Brain microvascular endothelial cell (primary cell): ENCODE measurements at regions not wholly inside any gene's neighbourhood (a gene's known extent, or its start where the extent isn't known, plus 50 kb on each side); places are given as distances from the start of the nearest gene placed in this dataset.

Source experiments
- DNase-seq: peaks from one replicate; pipeline ENCODE4 v3.0.0-alpha.2; 2020
- H3K27ac ChIP-seq: fragments of 250-450 bp; sonication (Bioruptor Pico); 2 replicates; pipeline ENCODE4 v1.5.1; 2020; ENCODE audit warnings: mild to moderate bottlenecking, moderate library complexity
- H3K27me3 ChIP-seq: fragments of 250-450 bp; sonication (Bioruptor Pico); replicated peaks from 2 replicates; pipeline ENCODE4 v1.5.1; 2020; ENCODE audit warnings: mild to moderate bottlenecking
- H3K36me3 ChIP-seq: fragments of 250-450 bp; sonication (Bioruptor Pico); replicated peaks from 2 replicates; pipeline ENCODE4 v1.5.1; 2020; ENCODE audit warnings: mild to moderate bottlenecking
- H3K4me3 ChIP-seq: 2 replicates; pipeline ENCODE4 v1.5.1; 2011; ENCODE audit warnings: low read depth, mild to moderate bottlenecking, control low read depth, low read length, moderate library complexity
- in situ Hi-C: cut with HindIII; loops from 2 replicates; pipeline ENCODE4 v1.10.0; 2017; ENCODE audit warnings: low sequenced_read_pairs, low pct_ligation_motif_present
- TF ChIP-seq, protein P1 (sequence below): IDR thresholded peaks from 2 replicates; pipeline ENCODE4 v1.5.1; 2011; ENCODE audit warnings: low read depth, mild to moderate bottlenecking, moderate library complexity, low read length, control low read depth, inconsistent platforms; ENCODE audit errors: missing control alignments

DNA sequence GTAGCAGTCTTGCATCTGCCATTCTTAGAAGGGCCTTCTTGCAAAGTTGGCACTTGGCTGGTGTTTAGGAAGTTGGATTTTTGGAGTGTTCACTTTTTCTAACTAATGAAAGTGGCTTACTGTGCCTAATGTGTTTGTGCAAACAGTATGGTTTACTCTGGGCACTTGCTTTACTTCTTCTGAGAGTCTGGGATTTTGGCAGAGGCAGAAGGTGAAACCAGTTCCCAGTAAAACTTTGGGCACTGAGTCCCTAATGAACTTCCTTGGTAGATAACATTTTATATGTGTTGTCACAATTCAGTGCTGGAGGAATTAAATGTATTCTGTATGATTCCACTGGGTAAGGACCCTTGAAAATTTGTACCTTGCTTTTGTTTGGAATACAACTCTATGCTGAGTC is 155.7 kb downstream of the FAM170A start:
- TF ChIP-seq, protein P1, sequence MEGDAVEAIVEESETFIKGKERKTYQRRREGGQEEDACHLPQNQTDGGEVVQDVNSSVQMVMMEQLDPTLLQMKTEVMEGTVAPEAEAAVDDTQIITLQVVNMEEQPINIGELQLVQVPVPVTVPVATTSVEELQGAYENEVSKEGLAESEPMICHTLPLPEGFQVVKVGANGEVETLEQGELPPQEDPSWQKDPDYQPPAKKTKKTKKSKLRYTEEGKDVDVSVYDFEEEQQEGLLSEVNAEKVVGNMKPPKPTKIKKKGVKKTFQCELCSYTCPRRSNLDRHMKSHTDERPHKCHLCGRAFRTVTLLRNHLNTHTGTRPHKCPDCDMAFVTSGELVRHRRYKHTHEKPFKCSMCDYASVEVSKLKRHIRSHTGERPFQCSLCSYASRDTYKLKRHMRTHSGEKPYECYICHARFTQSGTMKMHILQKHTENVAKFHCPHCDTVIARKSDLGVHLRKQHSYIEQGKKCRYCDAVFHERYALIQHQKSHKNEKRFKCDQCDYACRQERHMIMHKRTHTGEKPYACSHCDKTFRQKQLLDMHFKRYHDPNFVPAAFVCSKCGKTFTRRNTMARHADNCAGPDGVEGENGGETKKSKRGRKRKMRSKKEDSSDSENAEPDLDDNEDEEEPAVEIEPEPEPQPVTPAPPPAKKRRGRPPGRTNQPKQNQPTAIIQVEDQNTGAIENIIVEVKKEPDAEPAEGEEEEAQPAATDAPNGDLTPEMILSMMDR, result no peak
- H3K27me3 ChIP-seq, result no peaks in the 10 kb centered on the region
- no peaks in the 10 kb centered on the region for H3K36me3 ChIP-seq
- no peak overlapping the region for H3K27ac ChIP-seq
- no peak overlapping the region for H3K4me3 ChIP-seq
- in situ Hi-C loops, result no loop called here
- DNase-seq, result no peak

GRCh38 chr5:119789406-119790117 is 160.2 kb downstream of the FAM170A start:
- Histone ChIP-seq H3K4me3 (no peak overlapping the region), H3K27me3 (no peaks in the 10 kb centered on the region), H3K27ac (no peak overlapping the region), H3K36me3 (no peaks in the 10 kb centered on the region)
- DNase-seq, result no peak
- in situ Hi-C loops, result no loop called here
- TF ChIP-seq, protein P1, result no peak

DNA sequence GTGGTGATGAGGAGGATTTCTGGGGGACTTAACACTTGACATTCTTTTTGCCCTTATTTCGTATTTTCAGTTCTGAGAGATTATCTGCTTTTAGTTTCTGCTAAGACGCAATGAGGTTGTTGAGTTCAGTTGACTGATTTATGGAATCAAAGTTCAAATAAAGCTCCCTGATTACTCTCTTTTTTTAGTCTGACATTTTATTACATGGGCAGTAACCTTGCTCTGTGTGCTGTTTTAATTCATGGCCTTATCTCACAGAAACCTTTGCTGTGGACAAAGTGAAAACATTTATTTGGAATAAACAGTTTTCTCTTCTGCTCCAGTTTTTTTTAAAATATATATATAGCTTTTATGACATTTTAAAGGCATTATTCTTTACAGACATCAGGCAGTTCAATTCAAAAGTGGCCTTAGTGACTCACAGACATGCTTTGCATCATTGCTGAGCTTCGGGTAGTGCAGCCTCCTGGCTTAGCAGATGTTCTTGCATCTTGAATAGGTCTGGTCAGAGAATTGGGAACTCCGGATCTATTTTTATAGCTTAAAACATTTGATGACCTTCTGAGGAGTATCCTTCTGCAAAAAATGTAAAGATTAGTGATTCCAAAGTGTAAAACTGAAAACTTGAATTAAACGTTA is 162.9 kb downstream of the FAM170A start:
- TF ChIP-seq, protein P1, result no peak
- DNase-seq, result no peak
- Histone ChIP-seq H3K36me3 (no peaks in the 10 kb centered on the region), H3K27ac (no peak overlapping the region), H3K27me3 (no peaks in the 10 kb centered on the region), H3K4me3 (no peak overlapping the region)
- in situ Hi-C loops, result no loop called here

GRCh38 chr5:119795768-119796167 is 166.4 kb downstream of the FAM170A start:
- TF ChIP-seq, protein P1, result no peak
- Histone ChIP-seq H3K27ac (no peak overlapping the region), H3K36me3 (no peaks in the 10 kb centered on the region), H3K4me3 (no peak overlapping the region), H3K27me3 (no peaks in the 10 kb centered on the region)
- in situ Hi-C loops, result no loop called here
- DNase-seq, result peak; percentile 65

DNA sequence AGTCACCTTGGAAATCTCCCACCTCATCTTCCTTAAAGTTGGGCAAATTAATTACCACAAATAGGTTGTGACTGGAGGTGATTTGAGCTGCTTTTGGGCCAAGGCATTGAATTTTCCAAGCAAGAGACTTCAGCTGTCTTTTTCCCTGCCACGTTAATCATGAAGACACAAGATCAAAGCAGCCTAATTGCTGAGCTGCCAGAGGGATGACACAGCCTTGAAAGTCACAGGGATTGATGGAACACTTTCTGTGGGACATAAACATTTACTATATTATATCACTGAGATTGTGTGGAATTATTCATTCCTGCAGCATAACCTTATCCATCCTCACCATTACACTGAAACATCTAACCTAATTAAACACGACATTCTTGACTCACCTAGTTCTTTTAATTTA is 172.2 kb downstream of the FAM170A start:
- Histone ChIP-seq H3K36me3 (no peaks in the 10 kb centered on the region), H3K27me3 (no peaks in the 10 kb centered on the region), H3K27ac (no peak overlapping the region), H3K4me3 (no peak overlapping the region)
- in situ Hi-C loops, result no loop called here
- no peak for DNase-seq
- TF ChIP-seq, protein P1, result no peak
